Caki2 (cell line): ENCODE measurements at regions not wholly inside any gene's neighbourhood (a gene's known extent, or its start where the extent isn't known, plus 50 kb on each side); places are given as distances from the start of the nearest gene placed in this dataset.
A peak's percentile ranks its signal among the peaks of the same experiment; 100 is the strongest.

ENCODE experiments used
- DNase-seq: peaks from one replicate; pipeline ENCODE4 v3.0.0-alpha.2; 2015; ENCODE audit warnings: low read depth
- in situ Hi-C: cut with HindIII; loops from 2 replicates; pipeline ENCODE4 v1.10.0; 2016; ENCODE audit warnings: low sequenced_read_pairs, low pct_unique_long_range_greater_than_20kb, mixed read lengths

GRCh38 chr4:35709080-35709479 lies 535.2 kb downstream of the ARAP2 start:
- DNase-seq, result no peak
- in situ Hi-C loops, result no loop called here

GRCh38 chr4:35710343-35710742 lies 534.0 kb downstream of the ARAP2 start:
- in situ Hi-C loops, result no loop called here
- DNase-seq, result no peak

- DNase-seq, result no peak
- in situ Hi-C loops, result no loop called here
These were observed 533.2 kb downstream of the ARAP2 start for GRCh38 chr4:35711127-35711526.

- no peak for DNase-seq
- in situ Hi-C loops, result no loop called here
These were observed 520.3 kb downstream of the ARAP2 start for GRCh38 chr4:35723973-35724372.

- DNase-seq, result no peak
These were observed 519.2 kb downstream of the ARAP2 start for GRCh38 chr4:35725131-35725530.

GRCh38 chr4:35730414-35730813 lies 513.9 kb downstream of the ARAP2 start:
- no peak for DNase-seq
- in situ Hi-C loops, result no loop called here

More at GRCh38 chr4:35725131-35725530, 519.2 kb downstream of the ARAP2 start:
- in situ Hi-C loops, result no loop called here

- in situ Hi-C loops, result no loop called here
- DNase-seq, result no peak
These were observed 509.8 kb downstream of the ARAP2 start for GRCh38 chr4:35734381-35735098.

- DNase-seq, result no peak
- in situ Hi-C loops, result no loop called here
These were observed 505.0 kb downstream of the ARAP2 start for GRCh38 chr4:35739308-35739707.

- DNase-seq, result no peak
- in situ Hi-C loops, result no loop called here
These were observed 490.3 kb downstream of the ARAP2 start for GRCh38 chr4:35754047-35754446.

GRCh38 chr4:35757836-35758235 lies 486.5 kb downstream of the ARAP2 start:
- in situ Hi-C loops, result no loop called here
- no peak for DNase-seq

GRCh38 chr4:35760807-35761206 lies 483.5 kb downstream of the ARAP2 start:
- in situ Hi-C loops, result no loop called here
- DNase-seq, result no peak

GRCh38 chr4:35771571-35771970 lies 472.7 kb downstream of the ARAP2 start:
- DNase-seq, result no peak
- in situ Hi-C loops, result no loop called here

- DNase-seq, result no peak
- in situ Hi-C loops, result no loop called here
These were observed 472.0 kb downstream of the ARAP2 start for GRCh38 chr4:35772291-35772690.

GRCh38 chr4:35789899-35790574 lies 454.3 kb downstream of the ARAP2 start:
- DNase-seq, result no peak
- in situ Hi-C loops, result no loop called here

GRCh38 chr4:35793045-35793722 lies 451.1 kb downstream of the ARAP2 start:
- in situ Hi-C loops, result no loop called here
- DNase-seq, result peak; percentile 55

GRCh38 chr4:35793766-35794165 lies 450.5 kb downstream of the ARAP2 start:
- DNase-seq, result no peak
- in situ Hi-C loops, result no loop called here

- no peak for DNase-seq
- in situ Hi-C loops, result no loop called here
These were observed 443.6 kb downstream of the ARAP2 start for GRCh38 chr4:35800669-35801068.

- DNase-seq, result no peak
- in situ Hi-C loops, result no loop called here
These were observed 441.7 kb downstream of the ARAP2 start for GRCh38 chr4:35802644-35803043.

GRCh38 chr4:35818520-35818919 lies 425.8 kb downstream of the ARAP2 start:
- no peak for DNase-seq
- in situ Hi-C loops, result no loop called here
